ENCODE measurements at regions not wholly inside any gene's neighbourhood (a gene's known extent, or its start where the extent isn't known, plus 50 kb on each side); places are given as distances from the start of the nearest gene placed in this dataset.
A peak's percentile ranks its signal among the peaks of the same experiment; 100 is the strongest.
"Not testable (repeated sequence)": the region's sequence is repeated elsewhere in the genome, so short reads cannot be mapped to it uniquely, and the experiment has no call there.

- no peak for DNase-seq
These were observed 662.5 kb downstream of the LUZP2 start for GRCh38 chr11:25159341-25159740.

- peak; percentile 29 for DNase-seq
These were observed 666.6 kb downstream of the LUZP2 start for GRCh38 chr11:25163421-25163820.

GRCh38 chr11:25180187-25180586 is 683.3 kb downstream of the LUZP2 start:
- no peak for DNase-seq

- no peak for DNase-seq
These were observed 686.6 kb downstream of the LUZP2 start for GRCh38 chr11:25183411-25183810.

GRCh38 chr11:25197515-25197914 is 700.7 kb downstream of the LUZP2 start:
- DNase-seq = no peak

GRCh38 chr11:25198704-25199103 is 701.9 kb downstream of the LUZP2 start:
- DNase-seq = no peak

GRCh38 chr11:25200925-25201324 is 704.1 kb downstream of the LUZP2 start:
- DNase-seq = no peak

- no peak for DNase-seq
These were observed 709.9 kb downstream of the LUZP2 start for GRCh38 chr11:25206762-25207161.

- DNase-seq = no peak
These were observed 714.9 kb downstream of the LUZP2 start for GRCh38 chr11:25211635-25212254.

GRCh38 chr11:25214535-25215176 is 717.8 kb downstream of the LUZP2 start:
- no peak for DNase-seq

- DNase-seq = no peak
These were observed 721.2 kb downstream of the LUZP2 start for GRCh38 chr11:25218036-25218435.

- DNase-seq = no peak
These were observed 728.2 kb downstream of the LUZP2 start for GRCh38 chr11:25225078-25225477.

GRCh38 chr11:25242928-25243327 is 746.1 kb downstream of the LUZP2 start:
- DNase-seq = no peak

- no peak for DNase-seq
These were observed 747.3 kb downstream of the LUZP2 start for GRCh38 chr11:25244126-25244525.

- DNase-seq = no peak
These were observed 750.5 kb downstream of the LUZP2 start for GRCh38 chr11:25247336-25247735.

GRCh38 chr11:25252854-25253253 is 756.0 kb downstream of the LUZP2 start:
- no peak for DNase-seq

GRCh38 chr11:25263861-25264260 is 767.0 kb downstream of the LUZP2 start:
- DNase-seq = not testable (repeated sequence)

GRCh38 chr11:25271301-25271700 is 774.4 kb downstream of the LUZP2 start:
- DNase-seq = no peak

GRCh38 chr11:25272214-25272613 is 775.4 kb downstream of the LUZP2 start:
- DNase-seq = no peak

GRCh38 chr11:25280821-25281220 is 784.0 kb downstream of the LUZP2 start:
- not testable (repeated sequence) for DNase-seq

- no peak for DNase-seq
These were observed 796.3 kb downstream of the LUZP2 start for GRCh38 chr11:25293166-25293565.

- no peak for DNase-seq
These were observed 801.6 kb downstream of the LUZP2 start for GRCh38 chr11:25298450-25298849.

GRCh38 chr11:25309818-25310217 is 813.0 kb downstream of the LUZP2 start:
- no peak for DNase-seq

GRCh38 chr11:25317216-25317615 is 820.4 kb downstream of the LUZP2 start:
- no peak for DNase-seq

GRCh38 chr11:25319127-25319526 is 822.3 kb downstream of the LUZP2 start:
- no peak for DNase-seq
